ENCODE measurements at regions not wholly inside any gene's neighbourhood (a gene's known extent, or its start where the extent isn't known, plus 50 kb on each side); places are given as distances from the start of the nearest gene placed in this dataset.

- TF ChIP-seq CTCF (IDR thresholded peaks at IDR 0.05) (no peak), POLR2A (IDR thresholded peaks at IDR 0.05) (no peak)
Observed at GRCh38 chr10:36349445-36350078, 707.5 kb upstream of the FZD8 start.

Data from Peyer's patch (tissue), 4 donors.